ENCODE measurements at regions not wholly inside any gene's neighbourhood (a gene's known extent, or its start where the extent isn't known, plus 50 kb on each side); places are given as distances from the start of the nearest gene placed in this dataset.

- H3K36me3 ChIP-seq, result no peaks in the 10 kb centered on the region
- no peak overlapping the region for H3K27ac ChIP-seq
- DNase-seq, result no peak
- no peak overlapping the region for H3K4me3 ChIP-seq
- intact Hi-C loops (cut with DNase I), result no loop called here
- no peaks in the 10 kb centered on the region for H3K9me3 ChIP-seq
- H3K4me1 ChIP-seq, result no peaks in the 10 kb centered on the region
- H3K27me3 ChIP-seq, result no peaks in the 10 kb centered on the region
- WGBS, 2 donors, result 63 to 68% methylated on average over 1 of the region's 1 CpG
- TF ChIP-seq POLR2A (IDR thresholded peaks at IDR 0.05), result no peak
- no peak for TF ChIP-seq POLR2AphosphoS5 (IDR thresholded peaks at IDR 0.05)
- no peak for TF ChIP-seq EP300 (IDR thresholded peaks at IDR 0.05)
- no peak for TF ChIP-seq CTCF (IDR thresholded peaks at IDR 0.05)
These were observed 388.2 kb downstream of the PRR16 start for GRCh38 chr5:120852222-120852860.

DNA sequence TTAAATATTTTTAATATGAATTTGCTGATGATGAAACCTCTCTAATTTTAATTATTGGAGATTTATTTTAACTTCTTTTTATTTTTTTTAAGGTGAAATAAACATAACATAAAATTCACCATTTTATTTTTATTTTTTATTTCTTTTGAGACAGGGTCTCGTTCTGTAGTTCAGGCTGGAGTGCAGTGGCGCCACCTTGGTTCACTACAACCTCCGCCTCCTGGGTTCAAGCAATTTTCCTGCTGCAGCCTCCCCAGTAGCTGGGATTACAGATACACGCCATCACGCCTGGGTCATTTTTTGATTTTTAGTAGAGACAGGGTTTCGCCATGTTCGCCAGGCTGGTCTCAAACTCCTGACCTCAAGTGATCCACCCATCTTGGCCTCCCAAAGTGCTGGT lies 402.9 kb downstream of the PRR16 start:
- H3K27me3 ChIP-seq, result no peaks in the 10 kb centered on the region
- intact Hi-C loops (cut with DNase I), result no loop called here
- DNase-seq, result no peak
- 95 to 96% methylated on average over 7 of the region's 7 CpGs for WGBS, 2 donors
- no peak overlapping the region for H3K4me3 ChIP-seq
- no peaks in the 10 kb centered on the region for H3K9me3 ChIP-seq
- no peaks in the 10 kb centered on the region for H3K4me1 ChIP-seq
- TF ChIP-seq EP300 (IDR thresholded peaks at IDR 0.05) (no peak), POLR2AphosphoS5 (IDR thresholded peaks at IDR 0.05) (no peak), POLR2A (IDR thresholded peaks at IDR 0.05) (no peak), CTCF (IDR thresholded peaks at IDR 0.05) (no peak)
- H3K27ac ChIP-seq, result no peak overlapping the region
- H3K36me3 ChIP-seq, result no peaks in the 10 kb centered on the region

DNA sequence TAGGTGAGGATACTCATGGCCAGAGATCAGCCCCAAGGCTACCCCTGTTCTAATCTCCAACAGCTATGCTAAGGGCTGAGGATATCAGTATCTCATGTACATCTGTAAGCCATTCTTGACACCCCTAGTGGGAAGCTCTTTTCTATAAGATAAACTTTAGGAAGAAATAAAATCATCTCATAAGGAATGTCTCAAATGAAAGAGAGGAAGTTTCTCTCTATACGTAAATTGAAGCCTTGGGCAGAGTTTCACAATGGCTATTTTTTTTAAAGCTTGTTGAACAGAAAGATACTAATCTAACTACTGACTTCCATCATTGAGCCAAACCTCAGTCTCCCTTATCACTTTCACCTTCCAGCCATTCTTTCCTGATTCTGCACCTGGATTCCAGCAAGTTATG lies 405.7 kb downstream of the PRR16 start:
- WGBS, 2 donors, result 92 to 93% methylated on average over 1 of the region's 1 CpG
- TF ChIP-seq POLR2AphosphoS5 (IDR thresholded peaks at IDR 0.05), result no peak
- TF ChIP-seq POLR2A (IDR thresholded peaks at IDR 0.05), result no peak
- TF ChIP-seq EP300 (IDR thresholded peaks at IDR 0.05), result no peak
- no peak for TF ChIP-seq CTCF (IDR thresholded peaks at IDR 0.05)
- no peaks in the 10 kb centered on the region for H3K36me3 ChIP-seq
- DNase-seq, result no peak
- H3K4me3 ChIP-seq, result no peak overlapping the region
- peaks cover 0 to 6% (median 0%) of the 10 kb centered on the region in 4 donors for H3K4me1 ChIP-seq
- no peaks in the 10 kb centered on the region for H3K9me3 ChIP-seq
- intact Hi-C loops (cut with DNase I), result no loop called here
- no peaks in the 10 kb centered on the region for H3K27me3 ChIP-seq
- no peak overlapping the region for H3K27ac ChIP-seq

DNA sequence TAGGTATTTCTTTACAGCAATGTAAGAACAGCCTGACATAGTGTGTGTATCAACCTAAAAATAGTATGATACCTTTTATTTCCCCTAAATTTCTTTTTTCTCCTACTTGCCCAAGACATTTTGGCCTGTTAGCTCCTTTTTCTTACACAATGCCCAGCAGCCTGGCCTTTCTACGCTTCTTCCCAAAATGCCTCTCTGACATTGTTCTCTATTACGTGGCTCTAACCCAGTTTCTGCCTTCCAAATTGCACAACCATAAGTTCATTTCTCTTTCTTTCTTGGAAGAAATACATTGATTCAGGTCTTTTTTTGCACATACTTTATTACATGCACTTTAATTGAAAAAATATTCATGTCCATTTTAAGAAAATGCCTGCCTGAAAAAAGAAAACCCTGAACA lies 408.2 kb downstream of the PRR16 start:
- 64 to 90% methylated on average over 2 of the region's 2 CpGs for WGBS, 2 donors
- intact Hi-C loops (cut with DNase I), result no loop called here
- no peak for DNase-seq
- Histone ChIP-seq H3K4me3 (no peak overlapping the region), H3K9me3 (no peaks in the 10 kb centered on the region), H3K27ac (no peak overlapping the region), H3K4me1 (peaks cover 0 to 6% (median 0%) of the 10 kb centered on the region in 4 donors), H3K27me3 (no peaks in the 10 kb centered on the region), H3K36me3 (no peaks in the 10 kb centered on the region)
- no peak for TF ChIP-seq POLR2A (IDR thresholded peaks at IDR 0.05)
- no peak for TF ChIP-seq POLR2AphosphoS5 (IDR thresholded peaks at IDR 0.05)
- TF ChIP-seq EP300 (IDR thresholded peaks at IDR 0.05), result no peak
- no peak for TF ChIP-seq CTCF (IDR thresholded peaks at IDR 0.05)

DNA sequence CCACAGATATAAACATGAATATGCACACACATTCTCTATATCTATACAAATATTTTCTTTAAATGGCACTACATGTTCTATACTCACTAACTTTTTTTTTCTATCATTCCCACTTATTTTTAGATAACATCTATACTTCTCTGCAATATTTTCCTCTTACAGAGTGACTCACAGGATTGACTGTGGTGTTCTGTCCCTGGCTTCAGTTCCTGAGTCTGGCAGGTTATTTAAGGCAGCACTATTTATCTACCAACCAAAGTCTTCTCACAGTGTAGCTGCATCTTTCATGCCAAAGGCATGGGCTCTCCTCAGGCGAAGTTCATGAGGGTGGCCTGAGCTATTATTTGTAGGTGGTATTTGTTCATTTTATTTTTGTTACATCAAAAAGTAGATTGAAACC lies 409.0 kb downstream of the PRR16 start:
- 85% methylated on average over 1 of the region's 1 CpG for WGBS, 2 donors

More for the DNA sequence above, 409.0 kb downstream of the PRR16 start:
- H3K9me3 ChIP-seq, result no peaks in the 10 kb centered on the region
- no peak for TF ChIP-seq POLR2A (IDR thresholded peaks at IDR 0.05)
- TF ChIP-seq POLR2AphosphoS5 (IDR thresholded peaks at IDR 0.05), result no peak
- TF ChIP-seq EP300 (IDR thresholded peaks at IDR 0.05), result no peak
- no peak for TF ChIP-seq CTCF (IDR thresholded peaks at IDR 0.05)
- H3K36me3 ChIP-seq, result no peaks in the 10 kb centered on the region
- no peak overlapping the region for H3K27ac ChIP-seq
- H3K4me3 ChIP-seq, result no peak overlapping the region
- intact Hi-C loops (cut with DNase I), result no loop called here
- no peak for DNase-seq
- peaks cover 0 to 6% (median 0%) of the 10 kb centered on the region in 4 donors for H3K4me1 ChIP-seq
- no peaks in the 10 kb centered on the region for H3K27me3 ChIP-seq

All from sigmoid colon (tissue), 6 donors.